GM12872 (cell line): ENCODE measurements at regions not wholly inside any gene's neighbourhood (a gene's known extent, or its start where the extent isn't known, plus 50 kb on each side); places are given as distances from the start of the nearest gene placed in this dataset.

Experiments
- TF ChIP-seq, protein P1 (sequence below): IDR thresholded peaks from 3 replicates; pipeline ENCODE4 v1.5.1; 2011; ENCODE audit warnings: low read depth, mild to moderate bottlenecking, low read length, moderate library complexity; ENCODE audit not compliant: insufficient read depth

DNA sequence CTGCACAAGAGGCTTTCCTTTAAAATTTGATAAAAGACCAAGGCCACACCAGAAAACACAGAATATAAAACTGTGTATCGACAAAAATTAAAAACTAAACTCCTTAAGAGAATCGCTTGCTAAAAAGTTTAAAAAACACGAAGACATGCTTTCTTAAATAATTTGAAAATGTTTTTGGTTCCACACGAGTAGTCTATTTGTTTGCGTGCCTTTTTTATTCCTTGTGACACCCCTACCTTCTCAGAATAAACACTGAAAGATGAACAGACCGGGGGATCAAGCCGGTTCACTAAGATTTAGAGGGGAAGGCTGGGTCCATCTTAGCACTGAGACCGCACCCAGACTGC, 256.4 kb upstream of the STARD13 start:
- TF ChIP-seq, protein P1, sequence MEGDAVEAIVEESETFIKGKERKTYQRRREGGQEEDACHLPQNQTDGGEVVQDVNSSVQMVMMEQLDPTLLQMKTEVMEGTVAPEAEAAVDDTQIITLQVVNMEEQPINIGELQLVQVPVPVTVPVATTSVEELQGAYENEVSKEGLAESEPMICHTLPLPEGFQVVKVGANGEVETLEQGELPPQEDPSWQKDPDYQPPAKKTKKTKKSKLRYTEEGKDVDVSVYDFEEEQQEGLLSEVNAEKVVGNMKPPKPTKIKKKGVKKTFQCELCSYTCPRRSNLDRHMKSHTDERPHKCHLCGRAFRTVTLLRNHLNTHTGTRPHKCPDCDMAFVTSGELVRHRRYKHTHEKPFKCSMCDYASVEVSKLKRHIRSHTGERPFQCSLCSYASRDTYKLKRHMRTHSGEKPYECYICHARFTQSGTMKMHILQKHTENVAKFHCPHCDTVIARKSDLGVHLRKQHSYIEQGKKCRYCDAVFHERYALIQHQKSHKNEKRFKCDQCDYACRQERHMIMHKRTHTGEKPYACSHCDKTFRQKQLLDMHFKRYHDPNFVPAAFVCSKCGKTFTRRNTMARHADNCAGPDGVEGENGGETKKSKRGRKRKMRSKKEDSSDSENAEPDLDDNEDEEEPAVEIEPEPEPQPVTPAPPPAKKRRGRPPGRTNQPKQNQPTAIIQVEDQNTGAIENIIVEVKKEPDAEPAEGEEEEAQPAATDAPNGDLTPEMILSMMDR = no peak

- TF ChIP-seq, protein P1 = peak; percentile 77
Observed at GRCh38 chr13:33542309-33543088, 256.9 kb upstream of the STARD13 start.

DNA sequence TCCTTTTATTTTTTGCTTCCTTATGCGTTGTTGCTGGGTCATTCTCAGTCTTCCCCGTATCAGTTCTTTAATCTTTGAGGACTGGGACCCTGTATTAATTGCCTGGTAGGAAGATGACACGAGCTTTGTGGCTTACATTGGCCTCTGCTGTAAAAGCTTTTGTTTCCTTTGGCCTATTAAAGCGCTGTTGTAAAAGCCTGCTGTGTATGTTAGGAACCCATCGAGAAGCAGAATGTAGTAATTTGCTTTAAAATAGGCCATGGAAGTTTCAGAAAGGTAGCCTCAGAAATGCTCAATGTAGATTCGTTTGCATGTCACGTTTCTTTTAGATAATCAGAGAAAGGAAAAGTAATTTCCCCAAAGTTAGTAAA, 257.5 kb upstream of the STARD13 start:
- TF ChIP-seq, protein P1 = no peak

DNA sequence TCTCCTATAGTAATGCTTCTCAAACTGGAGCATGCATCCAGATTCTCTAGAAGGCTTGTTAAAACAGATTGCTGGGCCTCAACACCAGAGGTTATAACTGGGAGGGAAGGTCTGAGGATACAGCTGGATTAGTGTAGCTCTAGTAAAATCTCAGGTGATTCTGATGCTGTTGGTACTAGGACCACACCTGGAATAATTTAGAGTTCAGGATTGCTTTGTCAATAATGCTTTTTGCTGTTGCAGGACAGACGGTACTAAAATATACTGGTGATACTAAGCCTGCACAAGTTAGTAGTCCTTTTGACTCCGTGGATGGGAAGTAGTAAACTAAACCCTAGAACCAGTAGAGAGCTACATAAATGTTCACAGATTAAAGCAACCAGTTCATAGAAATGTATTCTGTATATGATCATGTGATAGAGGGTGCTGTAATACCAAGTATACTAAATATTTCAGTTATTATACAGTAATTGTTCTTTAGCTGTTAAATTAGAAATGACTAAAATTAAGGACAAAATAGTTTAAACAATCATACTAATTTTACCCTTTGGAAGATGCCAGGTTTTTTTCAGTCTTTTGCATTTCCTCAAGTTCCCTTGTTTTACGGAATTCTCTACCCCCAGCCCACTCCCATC, 258.2 kb upstream of the STARD13 start:
- TF ChIP-seq, protein P1 = no peak

- TF ChIP-seq, protein P1 = no peak
Observed at GRCh38 chr13:33544308-33544707, 258.8 kb upstream of the STARD13 start.

- TF ChIP-seq, protein P1 = no peak
Observed at GRCh38 chr13:33545492-33545891, 259.9 kb upstream of the STARD13 start.

DNA sequence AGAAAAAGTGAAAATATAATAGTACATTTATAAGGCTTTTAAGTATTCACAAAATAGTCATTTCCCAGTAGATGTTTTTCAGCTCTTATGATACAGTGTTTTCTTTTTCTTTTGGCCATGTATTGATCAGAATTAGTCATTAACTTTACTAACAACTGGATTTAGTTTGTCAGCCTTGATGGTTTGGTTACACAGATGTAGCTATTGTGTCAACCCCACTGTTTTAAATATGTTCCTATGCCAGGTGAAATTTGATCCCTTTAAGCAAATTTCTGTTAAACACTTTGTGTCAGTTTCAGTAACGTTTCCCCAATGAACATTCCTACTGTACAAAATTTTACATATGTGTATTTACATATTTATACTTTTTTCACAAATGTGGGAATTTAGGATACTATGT, 261.5 kb upstream of the STARD13 start:
- TF ChIP-seq, protein P1 = no peak
